Breast epithelium (tissue), 3 donors: ENCODE measurements at regions not wholly inside any gene's neighbourhood (a gene's known extent, or its start where the extent isn't known, plus 50 kb on each side); places are given as distances from the start of the nearest gene placed in this dataset.

ENCODE experiments used
- CTCF ChIP-seq, 3 donors: fragments of 450-650 bp; IDR thresholded peaks; one replicate each; pipeline ENCODE4 v1.5.1; 2016 to 2017; ENCODE audit warnings: antibody characterized with exemption in 3 of 3, mild to moderate bottlenecking in 3 of 3, moderate library complexity in 3 of 3
- POLR2A ChIP-seq: fragments of 450-650 bp; IDR thresholded peaks from one replicate; pipeline ENCODE4 v1.6.1; 2016; ENCODE audit warnings: antibody characterized with exemption, mild to moderate bottlenecking, moderate library complexity

- TF ChIP-seq CTCF (IDR thresholded peaks at IDR 0.05), result no peak
- no peak for TF ChIP-seq POLR2A
Observed at GRCh38 chr6:18724056-18724455, 336.9 kb downstream of the RNF144B start.
